SIG-M5 treated with dmso at 0.1 percent for 504 hours (cell line): ENCODE measurements at regions not wholly inside any gene's neighbourhood (a gene's known extent, or its start where the extent isn't known, plus 50 kb on each side); places are given as distances from the start of the nearest gene placed in this dataset.

Source experiments
- DNase-seq: peaks from one replicate; lab custom pipeline; 2025; ENCODE audit not compliant: unreplicated experiment; lab: John Stamatoyannopoulos, UW

- no peak for DNase-seq
These were observed 62.3 kb upstream of the DAPL1 start for GRCh38 chr2:158732573-158733429.

DNA sequence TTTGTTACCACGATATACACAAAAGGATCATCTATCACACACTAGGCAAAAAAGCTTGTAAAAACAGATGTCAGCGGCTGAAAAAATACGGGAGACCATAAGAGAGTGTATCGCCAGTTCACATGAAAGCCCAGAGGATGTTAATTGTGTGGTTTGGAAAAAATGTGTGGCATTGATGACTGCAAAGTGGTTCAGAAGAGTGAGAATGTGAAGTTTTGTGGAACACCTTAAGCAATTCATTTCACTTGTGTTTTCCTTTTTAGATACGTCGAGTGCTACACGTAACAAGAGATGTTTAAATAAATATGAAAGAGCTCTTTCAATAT, 61.7 kb upstream of the DAPL1 start:
- DNase-seq, result no peak

DNA sequence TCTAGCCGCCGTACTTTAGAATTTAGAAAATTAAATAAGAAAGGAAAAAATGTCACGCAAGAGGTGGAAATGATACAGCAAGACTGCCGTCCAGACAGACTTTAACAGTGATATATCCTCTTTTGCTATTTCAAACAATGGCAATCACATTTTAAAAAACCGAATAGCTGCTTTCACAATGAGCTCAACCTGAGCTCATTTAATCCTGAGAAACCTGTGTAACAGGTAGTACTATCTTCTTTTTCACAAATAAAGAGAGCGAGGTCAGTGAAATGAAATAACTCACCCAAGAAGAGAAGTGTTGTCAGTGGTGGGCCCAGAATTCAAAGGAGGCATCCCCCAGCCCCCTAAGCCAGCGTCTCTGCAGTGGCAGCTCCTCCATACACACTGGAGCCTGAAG, 60.7 kb upstream of the DAPL1 start:
- DNase-seq, result peak; percentile 24

DNA sequence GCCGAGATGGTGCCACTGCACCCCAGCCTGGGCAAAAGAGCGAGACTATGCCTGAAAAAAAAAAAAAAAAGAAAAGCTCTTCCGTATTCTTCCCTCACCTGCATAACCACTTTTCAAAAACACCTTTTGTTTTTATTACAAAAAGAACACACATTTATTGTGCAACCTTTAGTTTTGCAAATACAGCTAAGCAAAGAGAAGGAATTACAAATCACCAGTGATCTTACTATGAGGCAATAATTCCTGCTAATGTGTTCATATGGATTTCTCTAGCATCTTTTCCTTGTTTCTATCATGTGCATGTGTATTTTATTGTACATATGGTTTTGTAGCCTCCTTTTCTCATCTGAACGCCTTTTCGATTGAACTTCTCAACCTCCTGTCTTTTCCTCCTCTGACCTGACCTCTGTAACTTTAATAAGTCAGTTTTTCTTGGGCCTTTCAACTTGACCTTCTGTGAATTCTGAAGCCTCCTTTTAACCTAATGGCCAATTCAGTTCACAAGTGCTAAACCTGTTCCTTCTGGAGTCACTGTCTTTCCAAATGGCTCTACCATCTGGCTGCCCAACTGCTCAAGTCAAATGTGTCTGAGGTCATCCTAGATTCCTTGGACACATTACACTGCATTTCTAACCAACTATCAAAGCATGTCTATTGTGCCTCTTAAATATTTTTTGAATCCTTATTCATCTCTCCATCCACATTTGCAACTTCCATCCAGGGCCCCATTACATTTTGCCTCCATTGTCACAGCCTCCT, 59.1 kb upstream of the DAPL1 start:
- peak; percentile 60 for DNase-seq

GRCh38 chr2:158738363-158738762, 56.8 kb upstream of the DAPL1 start:
- DNase-seq, result no peak

GRCh38 chr2:158740127-158740526, 55.0 kb upstream of the DAPL1 start:
- DNase-seq, result no peak

DNA sequence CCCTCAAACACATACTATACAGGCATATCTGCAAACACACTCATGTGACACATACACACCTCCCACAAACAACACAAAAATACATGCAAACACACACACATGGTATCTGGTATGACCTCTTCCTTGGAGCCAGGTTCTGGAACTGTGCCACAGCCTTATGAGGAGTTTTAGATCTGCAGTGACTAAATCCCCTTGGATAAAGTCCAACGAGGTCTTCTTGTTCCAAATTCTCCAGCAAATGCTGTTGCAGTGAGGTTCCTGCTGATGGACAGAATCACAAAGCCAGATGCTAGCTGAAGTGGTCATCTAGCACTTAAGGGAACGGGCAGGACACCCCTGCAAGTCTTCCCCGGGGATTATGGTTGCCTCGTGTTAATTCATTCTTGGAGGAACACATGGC, 54.5 kb upstream of the DAPL1 start:
- DNase-seq, result no peak

GRCh38 chr2:158741625-158742024, 53.5 kb upstream of the DAPL1 start:
- DNase-seq, result no peak

- no peak for DNase-seq
These were observed 52.6 kb upstream of the DAPL1 start for GRCh38 chr2:158742536-158742935.

- no peak for DNase-seq
These were observed 51.7 kb upstream of the DAPL1 start for GRCh38 chr2:158743466-158743865.

GRCh38 chr2:158743879-158744278, 51.2 kb upstream of the DAPL1 start:
- no peak for DNase-seq

GRCh38 chr2:158745067-158745865, 49.9 kb upstream of the DAPL1 start:
- peak; percentile 50 for DNase-seq
